Vagina (tissue), 2 donors: ENCODE measurements at regions not wholly inside any gene's neighbourhood (a gene's known extent, or its start where the extent isn't known, plus 50 kb on each side); places are given as distances from the start of the nearest gene placed in this dataset.

Experiments used
- CTCF ChIP-seq, 3 experiments: fragments of 450-650 bp in 2 of 3; fragments of 200-600 bp in 1 of 3; sonication (generic) in 1 of 3; IDR thresholded peaks; one replicate each; pipeline ENCODE4 v1.5.1; 2017 to 2019; ENCODE audit warnings: antibody characterized with exemption in 3 of 3, mild to moderate bottlenecking in 2 of 3, moderate library complexity in 2 of 3
- POLR2A ChIP-seq, 2 donors: fragments of 450-650 bp; IDR thresholded peaks; one replicate each; pipeline ENCODE4 v1.6.1; 2017; ENCODE audit warnings: antibody characterized with exemption in 2 of 2, mild to moderate bottlenecking in 2 of 2, moderate library complexity in 2 of 2
- POLR2AphosphoS5 ChIP-seq, 2 donors: sonication (generic); formaldehyde crosslinking; IDR thresholded peaks; one replicate each; pipeline ENCODE4 v1.9.0; 2017; ENCODE audit warnings: antibody characterized with exemption in 2 of 2, mild to moderate bottlenecking in 2 of 2, low read depth in 1 of 2; ENCODE audit not compliant: insufficient read depth in 1 of 2

- TF ChIP-seq CTCF (IDR thresholded peaks at IDR 0.05), result no peak
- TF ChIP-seq POLR2A (IDR thresholded peaks at IDR 0.05), result no peak
- TF ChIP-seq POLR2AphosphoS5 (IDR thresholded peaks at IDR 0.05; ENCODE audit: insufficient read depth in 1 of 2, low read depth in 1 of 2), result no peak
These were observed 129.7 kb downstream of the CEP57L1 start for GRCh38 chr6:109224994-109225393.
